Cerebellar cortex (tissue), 1 donor: ENCODE measurements at regions not wholly inside any gene's neighbourhood (a gene's known extent, or its start where the extent isn't known, plus 50 kb on each side); places are given as distances from the start of the nearest gene placed in this dataset.
A peak's percentile ranks its signal among the peaks of the same experiment; 100 is the strongest.

Source experiments
- DNase-seq: peaks from one replicate; pipeline ENCODE4 v3.0.0-alpha.2; 2015; ENCODE audit warnings: low spot score

DNA sequence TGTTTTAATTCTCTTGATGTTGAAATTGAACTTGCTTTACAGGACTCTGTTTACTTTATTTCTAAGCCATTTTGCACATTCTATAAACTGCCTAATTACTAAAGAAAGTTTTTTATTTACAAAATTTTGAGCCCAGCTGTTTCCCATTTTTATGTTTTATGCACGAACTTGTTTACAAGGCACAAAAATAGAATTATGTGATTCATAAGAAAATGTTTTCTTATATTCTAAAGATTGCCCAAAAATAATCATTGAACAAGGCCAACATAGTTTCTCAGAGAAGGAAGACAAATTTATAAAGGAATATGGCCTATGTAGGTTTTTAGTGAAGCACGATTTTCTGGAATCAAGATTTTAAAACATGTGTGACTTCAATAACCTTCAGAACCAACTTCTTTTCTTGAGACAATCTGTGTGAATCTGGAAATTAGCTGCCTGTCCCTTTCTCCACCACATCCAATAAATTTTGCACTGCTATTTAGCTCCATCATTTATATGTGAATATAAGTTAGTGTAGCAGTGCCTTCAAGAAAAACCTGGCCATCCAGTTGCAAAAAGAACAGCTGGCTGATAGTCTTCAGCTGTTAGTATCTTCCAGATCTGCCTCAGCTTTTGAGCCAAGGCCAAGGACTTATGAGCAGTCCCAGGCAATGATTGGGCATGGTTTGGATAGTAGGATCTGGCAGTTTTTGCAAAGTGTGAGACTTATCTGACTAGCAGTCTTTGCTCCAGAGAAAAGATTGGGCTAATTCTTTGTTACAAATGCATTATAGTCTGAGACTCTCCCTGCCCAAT is 253.2 kb upstream of the COL3A1 start:
- no peak for DNase-seq

- no peak for DNase-seq
These were observed 252.4 kb upstream of the COL3A1 start for GRCh38 chr2:188721784-188722183.

- no peak for DNase-seq
These were observed 248.3 kb upstream of the COL3A1 start for GRCh38 chr2:188725746-188726360.

- no peak for DNase-seq
These were observed 247.4 kb upstream of the COL3A1 start for GRCh38 chr2:188726626-188727247.

DNA sequence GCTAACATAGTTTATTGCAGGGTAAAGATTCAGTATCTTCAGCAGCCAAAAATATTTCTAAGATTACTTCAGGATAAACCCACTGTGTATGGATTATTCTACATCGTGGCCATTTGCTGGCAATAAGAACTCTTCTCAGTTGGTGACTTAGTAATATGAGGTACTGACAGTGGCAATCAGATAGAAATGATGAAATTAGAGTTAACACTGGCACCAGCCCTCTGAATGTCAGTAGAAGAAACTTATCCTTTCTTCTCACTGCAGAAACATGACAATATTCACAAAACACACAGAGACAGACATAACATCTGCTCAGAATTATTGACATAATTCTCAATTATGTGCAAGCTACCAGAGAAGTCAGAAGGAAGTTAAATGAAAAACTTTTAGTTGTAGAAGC is 246.3 kb upstream of the COL3A1 start:
- no peak for DNase-seq

GRCh38 chr2:188734691-188735090 is 239.5 kb upstream of the COL3A1 start:
- DNase-seq = no peak

DNA sequence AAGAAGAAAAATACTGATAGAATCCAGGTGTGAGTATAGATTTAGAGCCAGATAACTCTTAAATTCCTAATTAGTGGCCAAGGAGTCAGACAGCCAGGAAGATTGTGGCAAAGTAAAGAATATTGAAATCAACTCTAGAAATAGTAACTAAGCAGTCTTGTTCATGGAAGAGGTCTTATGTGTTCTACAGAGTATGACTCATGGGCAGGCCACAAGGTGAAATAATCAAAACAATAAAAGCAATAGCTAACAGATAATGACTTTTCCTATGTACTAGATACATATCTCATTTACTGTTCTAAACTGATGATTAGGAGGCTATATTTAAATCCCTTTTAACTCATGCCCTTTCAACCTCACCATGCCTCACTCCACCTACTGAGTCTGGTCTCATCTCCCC is 227.4 kb upstream of the COL3A1 start:
- DNase-seq = no peak

DNA sequence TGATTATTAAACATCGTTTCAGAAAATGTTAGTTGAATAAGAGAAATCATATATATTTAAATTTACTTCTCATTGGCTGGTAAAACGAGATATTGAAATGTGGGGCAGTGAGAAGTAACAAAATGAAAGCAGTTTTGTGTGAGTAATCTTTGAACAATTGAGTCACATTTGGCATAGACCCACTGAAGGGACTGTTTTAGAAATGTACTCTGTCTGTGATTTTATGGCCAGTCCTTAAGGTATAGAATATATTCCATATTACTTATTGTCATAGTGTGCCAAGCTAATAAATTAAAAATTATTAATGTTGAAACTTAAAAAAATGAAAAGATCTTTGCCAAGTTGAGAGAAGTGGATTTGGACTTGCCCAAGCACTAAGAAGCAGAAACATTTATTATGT is 222.4 kb upstream of the COL3A1 start:
- no peak for DNase-seq

DNA sequence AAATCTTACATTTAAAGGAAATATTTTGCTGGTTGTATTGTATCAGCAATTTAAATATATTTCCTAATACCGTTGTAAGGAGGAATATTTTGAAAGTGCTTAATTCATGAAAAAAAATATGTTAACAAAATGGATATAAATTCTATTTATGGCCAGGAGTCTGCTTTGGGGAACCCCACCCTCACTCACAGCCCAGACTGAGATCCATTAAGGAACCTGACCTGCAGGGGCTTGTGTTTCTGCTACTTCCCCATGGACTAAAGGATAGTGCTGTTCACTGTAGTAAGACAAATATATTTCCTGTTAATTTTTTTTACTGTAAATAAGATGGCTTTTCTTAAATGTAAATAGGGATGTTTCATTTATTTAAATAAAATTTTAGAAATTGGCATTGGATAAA is 221.9 kb upstream of the COL3A1 start:
- DNase-seq = no peak

- DNase-seq = no peak
These were observed 212.0 kb upstream of the COL3A1 start for GRCh38 chr2:188762151-188762550.

DNA sequence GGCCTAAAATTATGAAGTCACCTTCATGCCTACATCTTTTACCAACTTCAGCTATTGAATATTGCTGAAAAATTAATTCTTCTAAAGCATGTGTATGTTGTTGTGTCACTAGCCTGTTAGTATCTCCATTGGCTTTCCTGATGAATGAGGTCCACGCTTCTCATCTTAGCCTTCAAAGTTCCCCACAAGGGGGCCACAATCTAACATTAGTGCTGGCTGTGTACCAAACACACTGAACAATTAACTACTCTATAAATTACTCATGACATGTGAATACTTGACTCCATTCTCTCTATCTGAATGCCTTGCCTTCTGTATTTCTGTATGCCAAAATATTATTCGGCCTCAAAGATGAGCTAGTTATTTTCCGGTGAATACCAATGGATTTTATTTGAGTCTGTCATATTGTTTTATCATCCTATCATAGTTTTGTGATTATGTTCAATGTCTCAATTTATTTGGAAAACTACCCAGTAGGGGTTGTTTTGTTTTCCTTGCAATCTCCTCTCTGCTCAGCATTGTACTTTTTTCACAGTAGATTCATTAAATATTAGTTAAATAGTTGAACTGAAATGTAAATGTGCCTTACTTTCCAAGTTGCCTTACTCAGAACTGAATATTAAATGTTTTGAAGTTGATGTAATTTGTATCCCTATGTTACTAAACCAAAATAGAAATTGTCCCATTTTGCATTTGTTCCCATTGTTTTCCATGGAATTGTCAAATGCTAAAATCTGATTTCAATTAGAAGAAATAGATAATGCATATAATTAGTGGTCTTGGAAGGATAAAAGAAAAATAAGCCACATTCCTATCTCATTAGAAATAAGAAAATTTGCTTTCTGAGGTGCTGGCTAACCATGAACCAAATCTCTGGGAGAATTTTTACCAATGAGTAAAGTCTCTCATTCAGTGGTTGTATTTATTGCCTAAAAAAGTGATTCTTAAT is 208.4 kb upstream of the COL3A1 start:
- DNase-seq = peak; percentile 13

GRCh38 chr2:188766471-188766856 is 207.7 kb upstream of the COL3A1 start:
- DNase-seq = no peak

DNA sequence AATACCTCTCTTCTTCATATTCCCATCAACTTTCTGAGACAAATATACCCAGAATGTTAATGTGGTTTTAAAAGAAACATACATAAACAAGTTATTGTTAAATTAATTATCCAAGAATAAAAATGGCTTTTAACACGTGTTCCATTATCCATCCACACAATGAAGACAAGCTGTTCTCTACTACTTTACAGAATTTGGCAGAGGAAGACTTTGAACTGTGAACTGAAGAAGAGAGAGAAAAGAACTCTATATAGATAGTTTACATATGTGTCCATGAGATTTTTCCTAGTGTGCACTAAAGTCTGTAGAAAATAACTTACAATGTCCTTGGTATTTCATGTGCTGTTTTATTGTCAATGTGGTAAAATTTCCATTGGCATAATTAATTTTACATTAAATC is 207.0 kb upstream of the COL3A1 start:
- no peak for DNase-seq

DNA sequence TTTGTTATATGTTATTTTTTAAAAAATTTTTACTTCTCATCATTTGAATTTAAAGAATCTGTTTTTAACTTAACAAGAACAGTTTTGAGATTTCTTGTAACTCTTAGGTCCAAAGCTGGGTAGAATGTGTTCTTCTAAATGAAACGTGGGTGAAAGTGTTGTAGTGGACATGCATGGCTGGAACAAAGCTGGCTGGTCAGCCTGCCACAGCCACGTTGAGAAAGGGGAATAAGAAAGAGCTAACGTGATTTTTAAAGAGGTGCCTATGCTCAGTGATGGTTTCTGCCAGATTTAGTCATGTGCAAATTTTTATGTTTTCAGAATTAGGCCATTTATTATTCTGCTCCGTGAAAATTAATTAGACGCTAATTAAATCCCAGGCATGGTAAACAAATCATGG is 203.9 kb upstream of the COL3A1 start:
- DNase-seq = no peak

GRCh38 chr2:188773075-188773474 is 201.1 kb upstream of the COL3A1 start:
- DNase-seq = no peak

- DNase-seq = no peak
These were observed 197.5 kb upstream of the COL3A1 start for GRCh38 chr2:188776634-188777033.

- no peak for DNase-seq
These were observed 189.9 kb upstream of the COL3A1 start for GRCh38 chr2:188784269-188784762.

- no peak for DNase-seq
These were observed 189.1 kb upstream of the COL3A1 start for GRCh38 chr2:188785061-188785460.

DNA sequence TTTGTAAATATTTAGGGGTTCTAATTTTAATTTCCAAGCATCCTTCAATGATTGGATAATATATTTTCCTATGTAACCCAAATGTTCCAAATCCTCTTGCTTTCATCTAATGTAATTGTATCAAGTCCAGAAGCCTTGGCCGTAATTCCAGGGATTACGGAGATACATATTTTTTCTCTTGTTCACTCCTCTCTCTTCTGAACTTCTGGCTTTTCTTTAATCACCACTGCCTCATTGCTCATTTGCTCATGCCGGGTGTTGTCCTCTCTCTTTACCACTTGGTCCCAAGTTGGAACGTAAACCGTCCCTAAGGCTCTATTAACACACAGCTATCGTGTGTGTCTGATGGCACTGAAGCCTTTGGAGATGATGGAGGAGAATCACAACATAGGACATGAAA is 188.7 kb upstream of the COL3A1 start:
- no peak for DNase-seq

DNA sequence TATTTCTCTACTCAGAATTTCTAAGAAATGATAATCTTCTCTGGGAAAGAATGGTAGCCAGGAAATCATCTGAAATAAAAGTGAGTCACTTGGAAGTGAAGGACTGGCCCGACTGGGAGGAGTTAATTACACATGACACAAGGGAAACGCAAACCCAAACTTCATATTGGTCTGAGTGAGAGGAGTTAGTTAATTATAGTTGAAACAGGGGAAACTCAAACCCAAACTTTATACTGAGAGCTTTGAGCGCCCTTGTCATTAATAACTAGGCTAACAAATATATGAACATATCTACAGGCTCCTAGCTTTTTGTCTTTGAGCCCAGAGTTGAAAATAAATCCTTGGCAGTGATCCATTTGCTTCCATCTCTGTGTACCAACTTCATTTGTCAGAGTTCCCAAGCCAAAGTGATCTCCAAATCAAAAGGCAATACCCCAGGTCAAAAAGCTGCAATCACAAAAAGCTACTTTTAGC is 187.8 kb upstream of the COL3A1 start:
- no peak for DNase-seq

- DNase-seq = no peak
These were observed 187.0 kb upstream of the COL3A1 start for GRCh38 chr2:188787021-188787657.
